MM.1S (cell line): ENCODE measurements at regions not wholly inside any gene's neighbourhood (a gene's known extent, or its start where the extent isn't known, plus 50 kb on each side); places are given as distances from the start of the nearest gene placed in this dataset.

Source experiments
- DNase-seq: peaks from one replicate; pipeline ENCODE4 v3.0.0-alpha.2; 2015
- H2AFZ ChIP-seq: fragments of 300-600 bp; sonication (generic); 2 replicates; pipeline ENCODE4 v1.6.0; 2016; ENCODE audit warnings: antibody characterized with exemption, low read length
- H3F3A ChIP-seq: fragments of 300-600 bp; sonication (generic); 2 replicates; pipeline ENCODE4 v1.6.1; 2016; ENCODE audit warnings: mild to moderate bottlenecking, antibody characterized with exemption, low read length, moderate library complexity, mixed read lengths; ENCODE audit not compliant: insufficient read depth
- H3K27ac ChIP-seq: fragments of 300-600 bp; sonication (generic); 2 replicates; pipeline ENCODE4 v1.5.1; 2016; ENCODE audit warnings: mild to moderate bottlenecking, low read length
- H3K27me3 ChIP-seq: fragments of 300-600 bp; sonication (generic); replicated peaks from 2 replicates; pipeline ENCODE4 v1.6.0; 2016; ENCODE audit warnings: low read length; ENCODE audit not compliant: insufficient read depth
- H3K36me3 ChIP-seq: fragments of 300-600 bp; sonication (generic); replicated peaks from 2 replicates; pipeline ENCODE4 v1.6.1; 2016; ENCODE audit warnings: mild to moderate bottlenecking, low read length, mixed read lengths; ENCODE audit not compliant: insufficient read depth
- H3K4me1 ChIP-seq: fragments of 300-600 bp; sonication (generic); 2 replicates; pipeline ENCODE4 v1.6.1; 2016; ENCODE audit warnings: low read length, mixed read lengths
- H3K4me2 ChIP-seq: fragments of 300-600 bp; sonication (generic); 2 replicates; pipeline ENCODE4 v1.6.0; 2016; ENCODE audit warnings: low read depth, low read length
- H3K4me3 ChIP-seq: fragments of 300-600 bp; sonication (generic); 2 replicates; pipeline ENCODE4 v1.5.1; 2016; ENCODE audit warnings: low read length, mixed read lengths
- H3K79me2 ChIP-seq: fragments of 300-600 bp; sonication (generic); 2 replicates; pipeline ENCODE4 v1.6.1; 2016; ENCODE audit warnings: mixed run types, low read length, mixed read lengths
- H3K9ac ChIP-seq: fragments of 300-600 bp; sonication (generic); 2 replicates; pipeline ENCODE4 v1.6.1; 2016; ENCODE audit warnings: low read length, mixed read lengths
- H3K9me2 ChIP-seq: fragments of 300-600 bp; sonication (generic); replicated peaks from 2 replicates; pipeline ENCODE4 v1.6.1; 2016; ENCODE audit warnings: mild to moderate bottlenecking, low read length, mixed read lengths; ENCODE audit not compliant: insufficient read depth
- H3K9me3 ChIP-seq: fragments of 300-600 bp; sonication (generic); replicated peaks from 2 replicates; pipeline ENCODE4 v1.6.1; 2016; ENCODE audit warnings: mild to moderate bottlenecking, low read length, mixed read lengths; ENCODE audit not compliant: insufficient read depth
- H4K20me1 ChIP-seq: fragments of 300-600 bp; sonication (generic); 2 replicates; pipeline ENCODE4 v1.6.1; 2016; ENCODE audit warnings: mild to moderate bottlenecking, low read length, moderate library complexity, mixed read lengths; ENCODE audit not compliant: insufficient read depth
- EZH2 ChIP-seq: fragments of 300-600 bp; sonication (generic); optimal IDR thresholded peaks from 2 replicates; pipeline ENCODE3; 2017; ENCODE audit warnings: low read depth, mild to moderate bottlenecking, antibody characterized with exemption, low read length, mixed read lengths
- EZH2phosphoT487 ChIP-seq: fragments of 300-600 bp; sonication (generic); IDR thresholded peaks from 2 replicates; pipeline ENCODE4 v1.6.1; 2018; ENCODE audit warnings: antibody characterized with exemption, low read length
- TF ChIP-seq, protein P1 (sequence below): fragments of 300-600 bp; sonication (generic); IDR thresholded peaks from 2 replicates; pipeline ENCODE4 v1.5.1; 2016; ENCODE audit warnings: antibody characterized with exemption, low read length, mixed read lengths

- no peaks in the 10 kb centered on the region for H4K20me1 ChIP-seq
- no peak overlapping the region for H3K9ac ChIP-seq
These were observed 116.0 kb upstream of the LRRN1 start for GRCh38 chr3:3683261-3683660.

DNA sequence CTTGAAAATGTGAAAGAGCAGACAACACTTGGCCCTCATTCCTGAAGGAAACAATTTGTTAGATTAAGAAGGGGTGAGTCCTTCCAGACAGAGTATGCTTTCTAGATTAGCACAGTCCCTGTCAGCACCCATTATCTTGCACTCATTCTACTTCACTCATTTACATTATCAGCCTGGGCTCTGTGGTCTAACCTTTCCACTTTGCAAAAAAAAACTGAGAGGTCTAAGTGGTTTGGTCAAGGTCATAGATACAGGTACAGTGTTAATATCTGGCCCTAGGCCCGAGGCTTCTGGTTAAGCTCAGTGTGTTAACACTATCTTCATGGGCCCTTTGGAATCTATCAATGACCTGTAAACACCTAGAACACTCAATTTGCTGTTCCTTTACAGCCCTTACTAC lies 123.4 kb upstream of the LRRN1 start:
- no peak overlapping the region for H3K9ac ChIP-seq
- H3K79me2 ChIP-seq, result no peaks in the 10 kb centered on the region
- H3K4me3 ChIP-seq, result no peak overlapping the region
- H3K27me3 ChIP-seq, result no peaks in the 10 kb centered on the region
- DNase-seq, result no peak
- H3K9me2 ChIP-seq, result no peaks in the 10 kb centered on the region
- H3F3A ChIP-seq, result no peaks in the 10 kb centered on the region
- no peaks in the 10 kb centered on the region for H3K9me3 ChIP-seq
- no peak overlapping the region for H3K27ac ChIP-seq
- no peaks in the 10 kb centered on the region for H4K20me1 ChIP-seq
- H2AFZ ChIP-seq, result no peak overlapping the region
- H3K36me3 ChIP-seq, result no peaks in the 10 kb centered on the region
- no peak overlapping the region for H3K4me2 ChIP-seq
- TF ChIP-seq EZH2phosphoT487, result no peak
- no peak for TF ChIP-seq EZH2
- TF ChIP-seq, protein P1, sequence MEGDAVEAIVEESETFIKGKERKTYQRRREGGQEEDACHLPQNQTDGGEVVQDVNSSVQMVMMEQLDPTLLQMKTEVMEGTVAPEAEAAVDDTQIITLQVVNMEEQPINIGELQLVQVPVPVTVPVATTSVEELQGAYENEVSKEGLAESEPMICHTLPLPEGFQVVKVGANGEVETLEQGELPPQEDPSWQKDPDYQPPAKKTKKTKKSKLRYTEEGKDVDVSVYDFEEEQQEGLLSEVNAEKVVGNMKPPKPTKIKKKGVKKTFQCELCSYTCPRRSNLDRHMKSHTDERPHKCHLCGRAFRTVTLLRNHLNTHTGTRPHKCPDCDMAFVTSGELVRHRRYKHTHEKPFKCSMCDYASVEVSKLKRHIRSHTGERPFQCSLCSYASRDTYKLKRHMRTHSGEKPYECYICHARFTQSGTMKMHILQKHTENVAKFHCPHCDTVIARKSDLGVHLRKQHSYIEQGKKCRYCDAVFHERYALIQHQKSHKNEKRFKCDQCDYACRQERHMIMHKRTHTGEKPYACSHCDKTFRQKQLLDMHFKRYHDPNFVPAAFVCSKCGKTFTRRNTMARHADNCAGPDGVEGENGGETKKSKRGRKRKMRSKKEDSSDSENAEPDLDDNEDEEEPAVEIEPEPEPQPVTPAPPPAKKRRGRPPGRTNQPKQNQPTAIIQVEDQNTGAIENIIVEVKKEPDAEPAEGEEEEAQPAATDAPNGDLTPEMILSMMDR, result no peak
- H3K4me1 ChIP-seq, result no peaks in the 10 kb centered on the region

More at GRCh38 chr3:3683261-3683660, 116.0 kb upstream of the LRRN1 start:
- Histone ChIP-seq H3K79me2 (no peaks in the 10 kb centered on the region), H3K27me3 (no peaks in the 10 kb centered on the region), H3K4me2 (no peak overlapping the region), H3F3A (no peaks in the 10 kb centered on the region), H2AFZ (no peak overlapping the region), H3K4me3 (no peak overlapping the region), H3K36me3 (no peaks in the 10 kb centered on the region), H3K9me3 (no peaks in the 10 kb centered on the region), H3K9me2 (no peaks in the 10 kb centered on the region; the same call in 1 of the 2 replicates), H3K27ac (no peak overlapping the region), H3K4me1 (no peaks in the 10 kb centered on the region)
- TF ChIP-seq EZH2 (no peak), EZH2phosphoT487 (no peak)
- TF ChIP-seq, protein P1, result no peak
- DNase-seq, result no peak

GRCh38 chr3:3675186-3675585 lies 124.0 kb upstream of the LRRN1 start:
- no peak overlapping the region for H3K4me2 ChIP-seq
- TF ChIP-seq EZH2phosphoT487, result no peak
- no peak for TF ChIP-seq EZH2
- TF ChIP-seq, protein P1, result no peak

More at GRCh38 chr3:3675186-3675585, 124.0 kb upstream of the LRRN1 start:
- DNase-seq, result no peak
- H3K4me1 ChIP-seq, result no peaks in the 10 kb centered on the region
- no peaks in the 10 kb centered on the region for H3K79me2 ChIP-seq
- H3F3A ChIP-seq, result no peaks in the 10 kb centered on the region
- no peak overlapping the region for H2AFZ ChIP-seq
- H3K9me2 ChIP-seq, result no peaks in the 10 kb centered on the region
- H3K36me3 ChIP-seq, result no peaks in the 10 kb centered on the region
- H3K9me3 ChIP-seq, result no peaks in the 10 kb centered on the region
- H3K27ac ChIP-seq, result no peak overlapping the region
- H3K4me3 ChIP-seq, result no peak overlapping the region
- H4K20me1 ChIP-seq, result no peaks in the 10 kb centered on the region
- no peaks in the 10 kb centered on the region for H3K27me3 ChIP-seq
- no peak overlapping the region for H3K9ac ChIP-seq
